Keratinocyte (primary cell): ENCODE measurements at regions not wholly inside any gene's neighbourhood (a gene's known extent, or its start where the extent isn't known, plus 50 kb on each side); places are given as distances from the start of the nearest gene placed in this dataset.

Experiments used
- DNase-seq: peaks from one replicate; pipeline ENCODE4 v3.0.0-alpha.2; 2011; ENCODE audit warnings: low read depth, missing footprints, low spot score
- FAIRE-seq: peaks from 2 replicates; lab custom pipeline; 2011; peaks lifted over from hg19 to GRCh38; lab: Jason Lieb, UNC
- H2AFZ ChIP-seq: 2 replicates; pipeline ENCODE4 v1.6.0; 2012; ENCODE audit warnings: low read length, control low read depth, inconsistent platforms; ENCODE audit not compliant: control insufficient read depth
- H3K27ac ChIP-seq: 2 replicates; pipeline ENCODE4 v1.5.1; 2011; ENCODE audit warnings: low read length; ENCODE audit not compliant: control insufficient read depth, insufficient read depth
- H3K27me3 ChIP-seq: 3 replicates; pipeline ENCODE4 v1.6.0; 2011; ENCODE audit warnings: low read length; ENCODE audit not compliant: control insufficient read depth, insufficient read depth; ENCODE audit errors: extremely low read depth
- H3K36me3 ChIP-seq, 2 experiments: 2 replicates in 1 of 2; 3 replicates in 1 of 2; pipeline ENCODE4 v1.5.1; 2011; ENCODE audit warnings: low read length in 2 of 2, mild to moderate bottlenecking in 1 of 2; ENCODE audit not compliant: control insufficient read depth in 2 of 2, insufficient read depth in 2 of 2; ENCODE audit errors: extremely low read depth in 1 of 2
- H3K4me1 ChIP-seq: 3 replicates; pipeline ENCODE4 v1.5.1; 2011; ENCODE audit warnings: low read length; ENCODE audit not compliant: control insufficient read depth, insufficient read depth; ENCODE audit errors: extremely low read depth
- H3K4me2 ChIP-seq: 3 replicates; pipeline ENCODE4 v1.6.0; 2011; ENCODE audit warnings: low read depth, low read length; ENCODE audit not compliant: control insufficient read depth, insufficient read depth; ENCODE audit errors: extremely low read depth
- H3K4me3 ChIP-seq, 3 experiments: fragments of 200-600 bp in 1 of 3; sonication (generic) in 1 of 3; 2 replicates in 2 of 3; 3 replicates in 1 of 3; pipeline ENCODE4 v1.5.1; 2011 to 2016; ENCODE audit warnings: low read length in 3 of 3, mild to moderate bottlenecking in 3 of 3, control low read depth in 2 of 3, inconsistent platforms in 1 of 3, low read depth in 1 of 3, mixed read lengths in 1 of 3, mixed run types in 1 of 3, moderate library complexity in 1 of 3; ENCODE audit not compliant: control insufficient read depth in 2 of 3, insufficient read depth in 2 of 3; ENCODE audit errors: extremely low read depth in 1 of 3
- H3K79me2 ChIP-seq: 2 replicates; pipeline ENCODE4 v1.6.0; 2012; ENCODE audit warnings: low read length; ENCODE audit not compliant: control insufficient read depth, insufficient read depth
- H3K9ac ChIP-seq: 3 replicates; pipeline ENCODE4 v1.6.0; 2011; ENCODE audit warnings: low read length; ENCODE audit not compliant: control insufficient read depth, insufficient read depth; ENCODE audit errors: extremely low read depth
- H3K9me1 ChIP-seq: 3 replicates; pipeline ENCODE4 v1.6.0; 2011; ENCODE audit warnings: low read length; ENCODE audit not compliant: control insufficient read depth, insufficient read depth; ENCODE audit errors: extremely low read depth
- H3K9me3 ChIP-seq: 2 replicates; pipeline ENCODE4 v1.5.1; 2012; ENCODE audit warnings: low read depth, low read length; ENCODE audit not compliant: control insufficient read depth
- H4K20me1 ChIP-seq: 3 replicates; pipeline ENCODE4 v1.6.0; 2011; ENCODE audit warnings: low read length; ENCODE audit not compliant: control insufficient read depth, insufficient read depth; ENCODE audit errors: extremely low read depth
- EZH2 ChIP-seq: IDR thresholded peaks from one replicate; pipeline ENCODE4 v1.6.1; 2012; ENCODE audit warnings: inconsistent platforms, mild to moderate bottlenecking, low read length, moderate library complexity
- dilution Hi-C: fragments of 300-500 bp; cut with MboI; formaldehyde crosslinking; loops from one replicate; pipeline ENCODE4 v1.7.0; 2020; ENCODE audit warnings: low sequenced_read_pairs; ENCODE audit not compliant: extremely low pct_ligation_motif_present
- TF ChIP-seq, protein P1 (sequence below), 3 experiments: IDR thresholded peaks in 1 of 3; conservative IDR thresholded peaks in 1 of 3; optimal IDR thresholded peaks in 1 of 3; 2 replicates in 2 of 3; 3 replicates in 1 of 3; pipeline versions ENCODE3 to v1.5.1; 2011; ENCODE audit warnings: low read length in 3 of 3, mild to moderate bottlenecking in 3 of 3, moderate library complexity in 2 of 3, control low read depth in 1 of 3, inconsistent platforms in 1 of 3; ENCODE audit not compliant: insufficient read depth in 2 of 3; ENCODE audit errors: extremely low read depth in 1 of 3

DNA sequence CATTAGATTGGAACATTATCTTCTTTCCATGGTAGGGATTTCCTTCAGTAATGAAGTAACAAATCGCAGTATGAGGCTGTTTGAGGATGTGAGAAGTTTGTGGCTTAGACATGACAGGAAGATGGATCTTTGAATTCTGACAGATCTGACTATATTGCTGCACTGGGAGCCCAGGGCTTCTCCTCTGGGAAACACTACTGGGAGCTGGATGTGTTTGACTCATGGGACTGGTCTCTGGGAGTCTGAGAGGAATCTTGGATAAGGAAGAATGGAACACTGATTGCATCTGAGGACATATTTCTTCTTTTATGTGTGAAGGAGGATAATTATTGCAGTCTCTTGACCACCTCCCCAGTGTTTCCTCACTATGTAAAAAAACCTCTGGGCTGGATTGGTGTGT is 77.2 kb upstream of the ST6GAL2 start:
- FAIRE-seq, result no peak
- Histone ChIP-seq H2AFZ (no peak overlapping the region), H4K20me1 (no peaks in the 10 kb centered on the region), H3K4me3 (no peak overlapping the region), H3K27ac (no peak overlapping the region), H3K4me1 (no peaks in the 10 kb centered on the region), H3K36me3 (no peaks in the 10 kb centered on the region), H3K9me3 (no peaks in the 10 kb centered on the region), H3K27me3 (no peaks in the 10 kb centered on the region), H3K9ac (no peak overlapping the region), H3K4me2 (no peak overlapping the region), H3K9me1 (no peaks in the 10 kb centered on the region), H3K79me2 (no peaks in the 10 kb centered on the region)
- TF ChIP-seq, protein P1, sequence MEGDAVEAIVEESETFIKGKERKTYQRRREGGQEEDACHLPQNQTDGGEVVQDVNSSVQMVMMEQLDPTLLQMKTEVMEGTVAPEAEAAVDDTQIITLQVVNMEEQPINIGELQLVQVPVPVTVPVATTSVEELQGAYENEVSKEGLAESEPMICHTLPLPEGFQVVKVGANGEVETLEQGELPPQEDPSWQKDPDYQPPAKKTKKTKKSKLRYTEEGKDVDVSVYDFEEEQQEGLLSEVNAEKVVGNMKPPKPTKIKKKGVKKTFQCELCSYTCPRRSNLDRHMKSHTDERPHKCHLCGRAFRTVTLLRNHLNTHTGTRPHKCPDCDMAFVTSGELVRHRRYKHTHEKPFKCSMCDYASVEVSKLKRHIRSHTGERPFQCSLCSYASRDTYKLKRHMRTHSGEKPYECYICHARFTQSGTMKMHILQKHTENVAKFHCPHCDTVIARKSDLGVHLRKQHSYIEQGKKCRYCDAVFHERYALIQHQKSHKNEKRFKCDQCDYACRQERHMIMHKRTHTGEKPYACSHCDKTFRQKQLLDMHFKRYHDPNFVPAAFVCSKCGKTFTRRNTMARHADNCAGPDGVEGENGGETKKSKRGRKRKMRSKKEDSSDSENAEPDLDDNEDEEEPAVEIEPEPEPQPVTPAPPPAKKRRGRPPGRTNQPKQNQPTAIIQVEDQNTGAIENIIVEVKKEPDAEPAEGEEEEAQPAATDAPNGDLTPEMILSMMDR (optimal IDR thresholded peaks at IDR 0.05 in 1 of 3, IDR thresholded peaks at IDR 0.05 in 1 of 3, conservative IDR thresholded peaks at IDR 0.05 in 1 of 3; ENCODE audit: extremely low read depth in 1 of 3, insufficient read depth in 2 of 3, low read length in 3 of 3), result no peak
- TF ChIP-seq EZH2, result no peak
- DNase-seq, result no peak
- dilution Hi-C loops, result no loop called here

DNA sequence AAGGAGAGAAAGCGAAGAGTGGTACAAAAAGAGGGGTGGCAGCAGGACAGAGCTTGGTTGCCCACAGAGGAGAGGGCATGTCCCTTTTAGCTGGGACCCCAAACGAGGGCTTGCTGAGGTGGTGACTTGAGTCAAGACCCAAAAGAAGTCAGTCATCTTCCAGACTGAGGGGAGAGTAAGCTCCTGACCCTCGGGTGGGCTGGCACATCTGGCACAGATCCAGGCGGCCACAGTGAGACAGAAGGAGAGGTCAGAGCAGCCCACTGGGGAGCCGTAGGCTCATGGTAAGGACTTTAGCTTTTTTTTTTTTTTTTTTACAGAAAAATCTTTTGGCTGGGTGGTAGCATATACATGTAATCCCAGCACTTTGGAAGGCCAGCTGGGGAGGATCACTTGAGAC is 77.9 kb upstream of the ST6GAL2 start:
- Histone ChIP-seq H3K4me3 (no peak overlapping the region), H3K9me3 (no peaks in the 10 kb centered on the region), H3K79me2 (no peaks in the 10 kb centered on the region), H3K36me3 (no peaks in the 10 kb centered on the region), H3K9me1 (no peaks in the 10 kb centered on the region), H3K27ac (no peak overlapping the region), H2AFZ (no peak overlapping the region), H3K4me2 (no peak overlapping the region), H4K20me1 (no peaks in the 10 kb centered on the region), H3K9ac (no peak overlapping the region), H3K4me1 (no peaks in the 10 kb centered on the region), H3K27me3 (no peaks in the 10 kb centered on the region)
- dilution Hi-C loops, result no loop called here
- DNase-seq, result no peak
- FAIRE-seq, result no peak
- TF ChIP-seq, protein P1 (optimal IDR thresholded peaks at IDR 0.05 in 1 of 3, IDR thresholded peaks at IDR 0.05 in 1 of 3, conservative IDR thresholded peaks at IDR 0.05 in 1 of 3; ENCODE audit: extremely low read depth in 1 of 3, insufficient read depth in 2 of 3, low read length in 3 of 3), result no peak
- TF ChIP-seq EZH2, result no peak
